ENCODE measurements at regions not wholly inside any gene's neighbourhood (a gene's known extent, or its start where the extent isn't known, plus 50 kb on each side); places are given as distances from the start of the nearest gene placed in this dataset.

DNA sequence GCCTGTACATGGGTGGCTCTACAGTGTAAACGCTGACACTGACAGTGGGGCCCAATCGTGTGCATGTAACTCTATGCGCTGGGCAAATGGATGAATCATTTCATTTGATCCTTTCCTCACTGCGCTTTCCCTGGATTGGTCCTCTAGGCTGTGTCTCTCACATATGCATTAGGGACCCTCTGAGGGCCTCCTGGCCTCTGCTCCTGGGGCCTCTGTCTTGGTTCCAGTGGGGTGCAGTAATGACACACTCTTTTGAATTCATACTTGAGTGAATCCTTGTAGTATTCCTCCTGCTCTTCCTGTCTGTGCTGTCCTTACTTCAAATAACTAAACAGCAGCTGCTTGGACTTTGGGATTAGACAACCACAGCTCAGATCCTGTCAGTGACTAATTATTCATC is 176.5 kb upstream of the ADO start:
- TF ChIP-seq POLR2A (IDR thresholded peaks at IDR 0.05) (no peak), POLR2AphosphoS5 (IDR thresholded peaks at IDR 0.05) (no peak)
- TF ChIP-seq, protein P1, sequence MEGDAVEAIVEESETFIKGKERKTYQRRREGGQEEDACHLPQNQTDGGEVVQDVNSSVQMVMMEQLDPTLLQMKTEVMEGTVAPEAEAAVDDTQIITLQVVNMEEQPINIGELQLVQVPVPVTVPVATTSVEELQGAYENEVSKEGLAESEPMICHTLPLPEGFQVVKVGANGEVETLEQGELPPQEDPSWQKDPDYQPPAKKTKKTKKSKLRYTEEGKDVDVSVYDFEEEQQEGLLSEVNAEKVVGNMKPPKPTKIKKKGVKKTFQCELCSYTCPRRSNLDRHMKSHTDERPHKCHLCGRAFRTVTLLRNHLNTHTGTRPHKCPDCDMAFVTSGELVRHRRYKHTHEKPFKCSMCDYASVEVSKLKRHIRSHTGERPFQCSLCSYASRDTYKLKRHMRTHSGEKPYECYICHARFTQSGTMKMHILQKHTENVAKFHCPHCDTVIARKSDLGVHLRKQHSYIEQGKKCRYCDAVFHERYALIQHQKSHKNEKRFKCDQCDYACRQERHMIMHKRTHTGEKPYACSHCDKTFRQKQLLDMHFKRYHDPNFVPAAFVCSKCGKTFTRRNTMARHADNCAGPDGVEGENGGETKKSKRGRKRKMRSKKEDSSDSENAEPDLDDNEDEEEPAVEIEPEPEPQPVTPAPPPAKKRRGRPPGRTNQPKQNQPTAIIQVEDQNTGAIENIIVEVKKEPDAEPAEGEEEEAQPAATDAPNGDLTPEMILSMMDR (IDR thresholded peaks at IDR 0.05): no peak
- Histone ChIP-seq H3K27ac (no peak overlapping the region), H3K27me3 (replicated peaks; ENCODE audit: insufficient read depth) (no peaks in the 10 kb centered on the region), H3K4me3 (no peak overlapping the region), H3K36me3 (no peaks in the 10 kb centered on the region), H3K4me1 (replicated peaks) (no peaks in the 10 kb centered on the region), H3K9me3 (no peaks in the 10 kb centered on the region)
- intact Hi-C loops (cut with DNase I): no loop called here
- WGBS: 89% methylated on average over 4 of the region's 4 CpGs
- DNase-seq (ENCODE audit: low spot score): no peak

DNA sequence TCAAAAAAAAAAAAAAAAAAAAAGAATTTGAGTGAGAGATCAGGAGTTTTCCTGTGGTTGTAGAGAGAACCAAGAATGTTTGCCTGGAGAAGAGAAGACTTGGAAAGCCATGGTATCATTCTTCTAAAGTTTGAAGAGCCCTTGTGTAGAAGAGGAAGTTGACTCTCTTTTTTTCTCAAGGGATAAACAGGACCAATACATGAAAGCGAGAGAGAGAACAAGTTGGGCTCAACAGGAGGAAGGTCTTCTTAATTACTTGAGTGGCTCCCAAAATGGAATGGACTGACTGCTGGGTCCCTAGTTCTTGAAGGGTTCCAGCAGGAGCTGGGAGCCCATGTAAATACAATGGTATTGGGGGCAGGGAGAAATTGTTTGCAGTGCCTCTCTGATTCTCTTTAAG is 173.3 kb upstream of the ADO start:
- no peaks in the 10 kb centered on the region for H3K4me1 ChIP-seq (replicated peaks)
- no peak for TF ChIP-seq POLR2A (IDR thresholded peaks at IDR 0.05)
- no peak for TF ChIP-seq POLR2AphosphoS5 (IDR thresholded peaks at IDR 0.05)
- TF ChIP-seq, protein P1 (IDR thresholded peaks at IDR 0.05): no peak
- H3K36me3 ChIP-seq: no peaks in the 10 kb centered on the region
- no peak overlapping the region for H3K27ac ChIP-seq
- H3K27me3 ChIP-seq (replicated peaks; ENCODE audit: insufficient read depth): no peaks in the 10 kb centered on the region
- WGBS: 39% methylated on average over 1 of the region's 1 CpG
- no peak overlapping the region for H3K4me3 ChIP-seq
- no peak for DNase-seq (ENCODE audit: low spot score)
- no peaks in the 10 kb centered on the region for H3K9me3 ChIP-seq
- intact Hi-C loops (cut with DNase I): no loop called here

DNA sequence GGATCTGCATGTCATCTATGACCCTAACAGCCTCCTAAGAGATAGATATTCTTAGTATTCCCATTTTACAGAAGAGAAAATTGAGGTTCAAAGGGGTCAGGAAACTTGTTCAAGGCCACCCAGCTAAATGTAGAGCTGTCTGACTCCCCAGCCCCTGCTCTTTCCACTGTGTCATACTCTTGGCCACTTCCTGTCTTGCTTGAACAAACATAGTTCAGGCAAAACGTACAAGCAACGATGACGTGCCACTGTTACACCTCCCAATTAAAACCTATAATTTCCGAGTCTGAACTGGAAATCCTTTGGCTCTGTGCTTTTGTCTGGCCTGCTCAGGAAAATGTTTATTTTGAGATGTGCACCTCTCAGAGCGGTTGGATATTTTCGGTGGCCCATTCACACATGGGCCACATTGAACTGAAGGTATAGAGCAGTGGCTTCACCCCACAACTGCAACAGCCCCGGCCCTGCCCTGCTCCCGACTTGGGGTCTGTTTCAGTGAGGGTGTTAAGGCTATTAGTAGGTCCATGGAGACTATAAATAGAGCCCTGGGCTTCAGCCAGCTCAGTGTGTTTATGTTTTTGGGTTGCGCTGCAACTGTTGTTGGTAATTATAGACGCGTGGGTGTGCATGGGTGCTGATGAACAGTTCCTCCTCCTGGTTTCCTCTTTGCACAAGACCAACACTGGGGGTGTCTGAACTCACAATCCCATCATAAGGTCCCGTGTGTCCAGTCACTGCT is 172.3 kb upstream of the ADO start:
- no peaks in the 10 kb centered on the region for H3K27me3 ChIP-seq (replicated peaks; ENCODE audit: insufficient read depth)
- no peak for TF ChIP-seq POLR2AphosphoS5 (IDR thresholded peaks at IDR 0.05)
- H3K4me3 ChIP-seq: no peak overlapping the region
- 64% methylated on average over 12 of the region's 12 CpGs for WGBS
- H3K36me3 ChIP-seq: no peaks in the 10 kb centered on the region
- no peaks in the 10 kb centered on the region for H3K9me3 ChIP-seq
- no peaks in the 10 kb centered on the region for H3K4me1 ChIP-seq (replicated peaks)
- intact Hi-C loops (cut with DNase I): no loop called here
- no peak overlapping the region for H3K27ac ChIP-seq
- no peak for DNase-seq (ENCODE audit: low spot score)

DNA sequence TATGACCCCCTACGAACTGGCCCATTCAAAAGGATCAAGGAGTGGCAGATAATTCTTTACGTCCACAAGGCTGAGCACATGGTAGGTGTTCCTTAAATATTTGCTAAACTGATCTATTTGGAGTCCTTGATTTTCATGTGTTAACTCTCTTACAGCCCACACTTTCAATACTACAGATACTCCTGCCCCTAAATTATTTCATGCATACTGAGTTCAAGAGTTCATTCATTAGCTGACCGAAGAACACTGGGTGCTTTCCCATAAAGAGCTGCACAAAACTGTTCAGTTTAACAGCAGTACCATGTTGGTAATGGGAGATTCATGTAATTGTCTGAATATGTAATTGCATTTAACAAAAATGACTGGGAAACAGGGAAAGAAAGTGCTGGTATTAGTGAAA is 170.5 kb upstream of the ADO start:
- intact Hi-C loops (cut with DNase I): no loop called here

DNA sequence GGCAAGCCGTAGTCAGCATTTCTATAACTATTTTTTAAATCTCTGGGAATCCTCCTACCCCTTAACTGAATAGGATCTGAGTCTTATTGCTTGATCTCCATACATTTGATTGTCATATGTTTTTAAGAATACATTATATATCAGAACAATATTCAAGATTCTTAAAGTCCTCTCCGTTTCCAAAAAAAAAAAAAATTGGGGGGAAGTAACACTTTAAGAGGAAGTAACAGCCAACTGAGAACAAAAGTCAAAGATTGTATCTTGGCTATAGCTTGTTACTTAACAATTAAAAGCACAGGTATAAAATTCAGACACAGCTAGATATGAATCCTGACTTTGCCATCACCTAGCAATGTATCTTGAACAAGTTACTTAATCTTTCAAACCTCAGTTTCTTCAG is 169.9 kb upstream of the ADO start:
- H3K9me3 ChIP-seq: no peaks in the 10 kb centered on the region
- 68% methylated on average over 2 of the region's 2 CpGs for WGBS
- H3K4me1 ChIP-seq (replicated peaks): no peaks in the 10 kb centered on the region
- TF ChIP-seq POLR2A (IDR thresholded peaks at IDR 0.05) (no peak), POLR2AphosphoS5 (IDR thresholded peaks at IDR 0.05) (no peak)
- TF ChIP-seq, protein P1 (IDR thresholded peaks at IDR 0.05): no peak
- no peaks in the 10 kb centered on the region for H3K36me3 ChIP-seq
- H3K4me3 ChIP-seq: no peak overlapping the region
- H3K27me3 ChIP-seq (replicated peaks; ENCODE audit: insufficient read depth): no peaks in the 10 kb centered on the region
- no peak for DNase-seq (ENCODE audit: low spot score)
- H3K27ac ChIP-seq: no peak overlapping the region
- intact Hi-C loops (cut with DNase I): no loop called here

More for the DNA sequence above, 170.5 kb upstream of the ADO start:
- TF ChIP-seq POLR2AphosphoS5 (IDR thresholded peaks at IDR 0.05): no peak
- no peak for TF ChIP-seq POLR2A (IDR thresholded peaks at IDR 0.05)
- TF ChIP-seq, protein P1 (IDR thresholded peaks at IDR 0.05): no peak
- Histone ChIP-seq H3K27me3 (replicated peaks; ENCODE audit: insufficient read depth) (no peaks in the 10 kb centered on the region), H3K9me3 (no peaks in the 10 kb centered on the region), H3K27ac (no peak overlapping the region), H3K4me1 (replicated peaks) (no peaks in the 10 kb centered on the region), H3K4me3 (no peak overlapping the region), H3K36me3 (no peaks in the 10 kb centered on the region)
- 83% methylated on average over 3 of the region's 3 CpGs for WGBS
- DNase-seq (ENCODE audit: low spot score): no peak
